Right hindlimb (tissue), 1 donor: ENCODE measurements at regions not wholly inside any gene's neighbourhood (a gene's known extent, or its start where the extent isn't known, plus 50 kb on each side); places are given as distances from the start of the nearest gene placed in this dataset.

ENCODE experiments used
- DNase-seq: peaks from one replicate; pipeline ENCODE4 v3.0.0-alpha.2; 2018

- DNase-seq = no peak
Observed at GRCh38 chr19:30888937-30889336, 460.3 kb downstream of the TSHZ3 start.

GRCh38 chr19:30887042-30887441, 462.2 kb downstream of the TSHZ3 start:
- DNase-seq = no peak

GRCh38 chr19:30886222-30886621, 463.0 kb downstream of the TSHZ3 start:
- DNase-seq = peak; percentile 57

- no peak for DNase-seq
Observed at GRCh38 chr19:30884146-30884812, 465.0 kb downstream of the TSHZ3 start.

GRCh38 chr19:30883071-30883470, 466.2 kb downstream of the TSHZ3 start:
- peak; percentile 38 for DNase-seq

GRCh38 chr19:30882411-30883005, 466.7 kb downstream of the TSHZ3 start:
- no peak for DNase-seq

GRCh38 chr19:30881930-30882329, 467.3 kb downstream of the TSHZ3 start:
- no peak for DNase-seq

- DNase-seq = no peak
Observed at GRCh38 chr19:30881281-30881680, 468.0 kb downstream of the TSHZ3 start.

- no peak for DNase-seq
Observed at GRCh38 chr19:30880551-30880950, 468.7 kb downstream of the TSHZ3 start.

- DNase-seq = no peak
Observed at GRCh38 chr19:30880151-30880550, 469.1 kb downstream of the TSHZ3 start.

- no peak for DNase-seq
Observed at GRCh38 chr19:30879736-30880135, 469.5 kb downstream of the TSHZ3 start.

- DNase-seq = no peak
Observed at GRCh38 chr19:30879225-30879624, 470.0 kb downstream of the TSHZ3 start.

GRCh38 chr19:30878495-30878894, 470.7 kb downstream of the TSHZ3 start:
- DNase-seq = no peak

- no peak for DNase-seq
Observed at GRCh38 chr19:30877661-30878113, 471.5 kb downstream of the TSHZ3 start.

- no peak for DNase-seq
Observed at GRCh38 chr19:30873691-30874090, 475.5 kb downstream of the TSHZ3 start.

- no peak for DNase-seq
Observed at GRCh38 chr19:30873003-30873402, 476.2 kb downstream of the TSHZ3 start.

- no peak for DNase-seq
Observed at GRCh38 chr19:30871979-30872378, 477.3 kb downstream of the TSHZ3 start.

- DNase-seq = peak; percentile 68
Observed at GRCh38 chr19:30870876-30871275, 478.4 kb downstream of the TSHZ3 start.

- DNase-seq = no peak
Observed at GRCh38 chr19:30865511-30865910, 483.7 kb downstream of the TSHZ3 start.

- no peak for DNase-seq
Observed at GRCh38 chr19:30864391-30865215, 484.6 kb downstream of the TSHZ3 start.

GRCh38 chr19:30862876-30863275, 486.4 kb downstream of the TSHZ3 start:
- DNase-seq = no peak

- DNase-seq = no peak
Observed at GRCh38 chr19:30861919-30862318, 487.3 kb downstream of the TSHZ3 start.

- no peak for DNase-seq
Observed at GRCh38 chr19:30857966-30858490, 485.8 kb downstream of the ZNF536 start.

GRCh38 chr19:30857388-30857787, 485.2 kb downstream of the ZNF536 start:
- DNase-seq = no peak
